Bronchial epithelial cell (primary cell): ENCODE measurements at regions not wholly inside any gene's neighbourhood (a gene's known extent, or its start where the extent isn't known, plus 50 kb on each side); places are given as distances from the start of the nearest gene placed in this dataset.

Experiments used
- DNase-seq: peaks from one replicate; pipeline ENCODE4 v3.0.0-alpha.2; 2010; ENCODE audit warnings: low read depth
- FAIRE-seq: peaks from 2 replicates; lab custom pipeline; 2011; peaks lifted over from hg19 to GRCh38; lab: Jason Lieb, UNC
- H3K27me3 ChIP-seq: 2 replicates; pipeline ENCODE4 v1.5.1; 2011; ENCODE audit warnings: low read length; ENCODE audit not compliant: control insufficient read depth, insufficient read depth
- H3K36me3 ChIP-seq: 2 replicates; pipeline ENCODE4 v1.5.1; 2011; ENCODE audit warnings: low read length; ENCODE audit not compliant: control insufficient read depth, insufficient read depth
- H3K4me3 ChIP-seq: 2 replicates; pipeline ENCODE4 v1.5.1; 2011; ENCODE audit warnings: mild to moderate bottlenecking, low read depth, low read length, control low read depth
- TF ChIP-seq, protein P1 (sequence below): IDR thresholded peaks from 2 replicates; pipeline ENCODE4 v1.5.1; 2011; ENCODE audit warnings: mild to moderate bottlenecking, moderate library complexity, low read length, control low read depth, inconsistent platforms; ENCODE audit not compliant: insufficient read depth, severe bottlenecking

DNA sequence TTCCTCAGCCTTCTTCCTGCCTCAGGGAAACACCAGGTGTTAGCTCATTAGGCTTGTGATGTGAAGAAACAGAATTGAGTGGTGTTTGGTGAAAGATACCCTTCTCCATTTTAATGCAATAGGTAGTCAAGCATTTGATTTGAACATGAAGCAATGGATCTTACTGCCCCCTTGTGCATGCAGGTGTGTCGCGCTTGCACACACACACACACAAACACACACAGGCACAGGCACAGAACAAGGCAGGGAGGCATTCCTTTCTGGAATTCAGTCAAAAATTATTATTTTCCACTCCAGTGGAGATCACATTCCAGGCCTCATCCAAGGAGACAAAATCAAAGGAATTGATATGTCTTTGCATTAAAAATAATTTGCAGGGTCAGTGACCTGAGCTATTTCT is 667.0 kb upstream of the MARCKS start:
- Histone ChIP-seq H3K27me3 (no peaks in the 10 kb centered on the region), H3K4me3 (no peak overlapping the region), H3K36me3 (no peaks in the 10 kb centered on the region)
- FAIRE-seq (no peak), DNase-seq (peak; percentile 10)
- TF ChIP-seq, protein P1, sequence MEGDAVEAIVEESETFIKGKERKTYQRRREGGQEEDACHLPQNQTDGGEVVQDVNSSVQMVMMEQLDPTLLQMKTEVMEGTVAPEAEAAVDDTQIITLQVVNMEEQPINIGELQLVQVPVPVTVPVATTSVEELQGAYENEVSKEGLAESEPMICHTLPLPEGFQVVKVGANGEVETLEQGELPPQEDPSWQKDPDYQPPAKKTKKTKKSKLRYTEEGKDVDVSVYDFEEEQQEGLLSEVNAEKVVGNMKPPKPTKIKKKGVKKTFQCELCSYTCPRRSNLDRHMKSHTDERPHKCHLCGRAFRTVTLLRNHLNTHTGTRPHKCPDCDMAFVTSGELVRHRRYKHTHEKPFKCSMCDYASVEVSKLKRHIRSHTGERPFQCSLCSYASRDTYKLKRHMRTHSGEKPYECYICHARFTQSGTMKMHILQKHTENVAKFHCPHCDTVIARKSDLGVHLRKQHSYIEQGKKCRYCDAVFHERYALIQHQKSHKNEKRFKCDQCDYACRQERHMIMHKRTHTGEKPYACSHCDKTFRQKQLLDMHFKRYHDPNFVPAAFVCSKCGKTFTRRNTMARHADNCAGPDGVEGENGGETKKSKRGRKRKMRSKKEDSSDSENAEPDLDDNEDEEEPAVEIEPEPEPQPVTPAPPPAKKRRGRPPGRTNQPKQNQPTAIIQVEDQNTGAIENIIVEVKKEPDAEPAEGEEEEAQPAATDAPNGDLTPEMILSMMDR: no peak

DNA sequence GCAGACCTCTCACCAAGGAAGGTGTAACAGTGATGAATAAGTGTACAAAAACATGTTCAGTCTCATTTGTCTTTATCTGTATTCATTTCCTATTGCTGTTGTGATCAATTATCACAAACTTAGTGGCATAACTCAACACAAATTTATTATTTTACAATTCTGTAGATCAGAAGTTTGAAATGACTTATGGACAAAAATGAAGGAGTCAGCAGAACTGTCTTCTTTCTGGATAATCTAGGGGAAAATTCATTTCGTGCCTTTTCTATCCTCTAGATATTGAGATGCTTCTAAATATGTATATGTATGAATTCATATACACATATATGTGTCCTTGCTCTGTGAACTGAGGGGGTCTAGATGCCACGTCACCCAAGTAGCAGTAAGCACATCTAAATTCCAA is 663.1 kb upstream of the MARCKS start:
- Histone ChIP-seq H3K4me3 (no peak overlapping the region), H3K27me3 (no peaks in the 10 kb centered on the region), H3K36me3 (no peaks in the 10 kb centered on the region)
- TF ChIP-seq, protein P1: no peak
- FAIRE-seq: no peak
- DNase-seq: no peak

DNA sequence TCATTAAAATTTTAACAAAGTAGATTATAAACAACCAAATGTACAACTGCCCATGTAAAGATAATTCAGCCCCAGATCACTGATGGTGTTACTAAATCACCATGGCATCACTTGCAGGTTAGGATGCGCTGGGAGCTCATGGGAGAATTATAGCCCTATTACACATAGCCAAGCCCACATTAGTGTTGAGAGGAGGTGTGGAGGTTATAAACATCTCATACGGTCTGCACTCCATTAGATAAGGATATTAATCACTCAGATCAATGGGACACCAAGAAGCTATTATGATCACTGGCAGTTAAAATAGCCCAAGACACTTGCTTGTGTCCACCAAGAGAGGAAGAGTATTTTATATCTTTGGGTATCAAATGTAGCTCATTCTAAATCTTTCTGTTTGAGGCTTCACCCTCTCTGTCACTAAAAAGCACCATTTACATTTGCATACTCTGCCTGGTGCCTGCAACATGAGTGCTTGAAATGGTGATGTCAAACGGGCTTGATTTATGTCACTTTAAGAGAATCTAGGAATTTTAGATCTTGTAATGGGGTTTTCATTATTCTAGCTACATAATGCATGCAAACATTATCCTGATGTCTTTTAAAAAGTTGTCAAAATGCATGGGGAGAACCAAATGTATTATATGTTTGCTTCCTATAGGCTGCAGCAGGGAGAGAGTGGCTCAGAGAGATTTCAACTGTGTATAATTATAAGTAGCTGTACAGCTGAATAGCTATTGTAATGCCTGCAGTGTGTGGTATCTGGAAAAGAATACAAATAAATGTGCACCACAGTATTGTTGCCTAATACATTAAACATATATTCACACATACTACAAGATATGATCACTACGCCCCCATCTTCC is 654.1 kb upstream of the MARCKS start:
- no peaks in the 10 kb centered on the region for H3K27me3 ChIP-seq
- TF ChIP-seq, protein P1: no peak
- no peaks in the 10 kb centered on the region for H3K36me3 ChIP-seq
- no peak for DNase-seq
- FAIRE-seq: no peak
- no peak overlapping the region for H3K4me3 ChIP-seq

DNA sequence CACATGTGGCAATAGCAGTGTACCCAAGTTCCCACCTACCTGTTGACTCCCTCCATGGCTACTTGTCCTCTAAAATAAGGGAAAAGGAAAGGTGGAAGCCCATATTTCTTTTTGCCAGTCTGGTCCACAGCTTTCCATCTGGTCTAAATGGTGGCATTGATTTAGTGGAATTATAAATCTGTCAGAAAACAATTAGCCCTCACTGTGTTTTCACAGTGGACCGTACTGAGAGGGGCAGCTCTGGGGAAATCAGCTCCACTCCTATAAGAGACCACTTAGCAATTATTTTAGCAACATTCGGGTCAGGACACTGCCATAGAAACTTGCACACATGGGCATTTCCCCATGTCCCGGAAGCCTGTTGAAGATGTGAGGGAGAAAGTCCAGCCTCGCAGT is 653.4 kb upstream of the MARCKS start:
- DNase-seq: no peak
- FAIRE-seq: no peak
- Histone ChIP-seq H3K27me3 (no peaks in the 10 kb centered on the region), H3K36me3 (no peaks in the 10 kb centered on the region), H3K4me3 (no peak overlapping the region)
- TF ChIP-seq, protein P1: no peak

DNA sequence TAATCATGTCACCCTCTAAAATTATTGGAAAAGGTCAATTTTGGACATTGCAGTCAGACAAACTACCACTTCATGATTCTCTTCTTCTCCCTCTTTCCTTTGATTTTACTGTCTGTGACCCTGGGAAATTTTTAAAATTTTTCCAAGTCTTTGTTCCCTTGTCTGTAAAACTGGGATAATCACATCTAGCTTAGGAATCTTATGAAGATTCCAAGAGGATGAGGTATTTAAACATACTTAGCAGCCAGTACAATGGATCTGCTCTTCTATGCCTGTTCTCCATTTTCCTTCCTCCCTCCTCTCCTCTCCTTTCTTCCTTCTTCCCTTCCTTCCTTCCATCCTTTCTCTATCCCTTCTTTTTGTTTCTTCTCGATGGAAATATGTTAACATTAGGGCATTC is 651.6 kb upstream of the MARCKS start:
- no peak for FAIRE-seq
- no peaks in the 10 kb centered on the region for H3K36me3 ChIP-seq
- TF ChIP-seq, protein P1: no peak
- H3K27me3 ChIP-seq: no peaks in the 10 kb centered on the region
- H3K4me3 ChIP-seq: no peak overlapping the region
- DNase-seq: no peak
